Right atrium auricular region (tissue), 2 donors: ENCODE measurements at regions not wholly inside any gene's neighbourhood (a gene's known extent, or its start where the extent isn't known, plus 50 kb on each side); places are given as distances from the start of the nearest gene placed in this dataset.

Experiments
- DNase-seq: peaks from one replicate; pipeline ENCODE4 v3.0.0-alpha.2; 2019; ENCODE audit warnings: low spot score
- H3K27ac ChIP-seq, 2 donors: fragments of 200-600 bp; sonication (generic); 1 replicate in 1 of 2; 2 replicates in 1 of 2; pipeline ENCODE4 v1.5.1; 2016 to 2019
- H3K27me3 ChIP-seq, 2 donors: fragments of 200-600 bp; sonication (generic); one replicate each; pipeline versions ENCODE4 v1.5.1 to v1.6.0; 2017 to 2019
- H3K36me3 ChIP-seq: fragments of 200-600 bp; sonication (generic); one replicate; pipeline ENCODE4 v1.5.1; 2016
- H3K4me1 ChIP-seq, 2 donors: fragments of 200-600 bp; sonication (generic); one replicate each; pipeline versions ENCODE4 v1.5.1 to v1.6.0; 2017 to 2019
- H3K4me3 ChIP-seq, 2 donors: fragments of 200-600 bp; sonication (generic); 1 replicate in 1 of 2; 2 replicates in 1 of 2; pipeline ENCODE4 v1.5.1; 2017 to 2019; ENCODE audit warnings: mild to moderate bottlenecking in 1 of 2, moderate library complexity in 1 of 2
- H3K9me3 ChIP-seq, 2 donors: fragments of 200-600 bp; sonication (generic); one replicate each; pipeline ENCODE4 v1.5.1; 2019
- CTCF ChIP-seq, 2 donors: fragments of 200-600 bp; sonication (generic); IDR thresholded peaks; one replicate each; pipeline ENCODE4 v1.5.1; 2019; ENCODE audit warnings: antibody characterized with exemption in 2 of 2

- no peaks in the 10 kb centered on the region for H3K36me3 ChIP-seq
- no peak overlapping the region for H3K27ac ChIP-seq
- H3K9me3 ChIP-seq = no peaks in the 10 kb centered on the region
- no peaks in the 10 kb centered on the region for H3K27me3 ChIP-seq
- no peak for DNase-seq
- H3K4me3 ChIP-seq = no peak overlapping the region
- H3K4me1 ChIP-seq = no peaks in the 10 kb centered on the region
- TF ChIP-seq CTCF (IDR thresholded peaks at IDR 0.05) = no peak
These were observed 890.4 kb downstream of the SH3BGRL start for GRCh38 chrX:82092307-82092706.

- Histone ChIP-seq H3K4me3 (no peak overlapping the region), H3K27me3 (no peaks in the 10 kb centered on the region), H3K27ac (no peak overlapping the region), H3K36me3 (no peaks in the 10 kb centered on the region), H3K4me1 (no peaks in the 10 kb centered on the region), H3K9me3 (no peaks in the 10 kb centered on the region)
- TF ChIP-seq CTCF (IDR thresholded peaks at IDR 0.05) = no peak
- DNase-seq = no peak
These were observed 923.2 kb downstream of the SH3BGRL start for GRCh38 chrX:82125103-82125502.

GRCh38 chrX:82127228-82128123 is 925.6 kb downstream of the SH3BGRL start:
- TF ChIP-seq CTCF (IDR thresholded peaks at IDR 0.05) = no peak
- no peaks in the 10 kb centered on the region for H3K36me3 ChIP-seq
- no peak overlapping the region for H3K27ac ChIP-seq
- H3K4me1 ChIP-seq = no peaks in the 10 kb centered on the region
- no peak for DNase-seq
- no peaks in the 10 kb centered on the region for H3K9me3 ChIP-seq
- no peaks in the 10 kb centered on the region for H3K27me3 ChIP-seq
- H3K4me3 ChIP-seq = no peak overlapping the region

DNA sequence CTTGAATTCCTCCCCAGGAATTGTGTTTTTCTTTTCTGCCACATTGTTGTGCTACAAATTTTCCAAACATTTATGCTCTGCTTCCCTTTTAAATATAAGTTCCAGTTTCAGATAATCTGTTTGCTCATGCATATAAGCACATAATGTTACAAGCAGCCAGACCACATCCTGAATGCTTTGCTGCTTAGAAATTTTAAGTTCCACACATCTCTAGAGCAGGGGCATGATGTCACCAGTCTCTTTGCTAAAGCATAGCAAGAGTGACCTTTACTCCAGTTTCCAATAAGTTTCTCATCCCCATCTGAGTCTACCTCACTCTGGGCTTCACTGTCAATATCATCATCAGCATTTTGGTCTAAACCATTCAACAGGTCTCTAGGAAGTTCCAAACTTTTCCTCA is 932.5 kb downstream of the SH3BGRL start:
- DNase-seq = no peak
- H3K9me3 ChIP-seq = peaks cover 0 to 7% of the 10 kb centered on the region in 2 donors
- H3K4me1 ChIP-seq = no peaks in the 10 kb centered on the region
- H3K36me3 ChIP-seq = no peaks in the 10 kb centered on the region
- no peak overlapping the region for H3K27ac ChIP-seq
- TF ChIP-seq CTCF (IDR thresholded peaks at IDR 0.05) = no peak
- H3K27me3 ChIP-seq = no peaks in the 10 kb centered on the region
- H3K4me3 ChIP-seq = no peak overlapping the region

DNA sequence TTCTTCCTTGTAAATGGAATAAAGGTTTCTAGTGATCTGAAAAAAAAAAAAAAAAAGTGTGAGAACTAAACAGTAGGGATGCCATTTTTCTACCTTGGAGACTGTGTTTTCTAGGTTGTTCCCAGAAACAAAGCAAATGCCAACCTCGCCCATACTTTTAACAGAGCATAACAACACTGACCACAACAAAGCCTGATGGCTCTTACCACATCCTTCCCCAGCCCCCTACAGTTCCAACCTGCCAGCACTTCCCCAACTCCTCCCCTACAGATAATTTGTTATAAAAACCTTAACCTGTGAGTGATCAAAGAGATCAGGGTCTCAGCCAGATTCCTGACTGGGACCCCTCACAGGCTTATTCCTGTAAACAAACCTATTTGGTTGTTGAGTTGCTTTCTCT is 940.0 kb downstream of the SH3BGRL start:
- H3K36me3 ChIP-seq = no peaks in the 10 kb centered on the region
- H3K27ac ChIP-seq = no peak overlapping the region
- no peak overlapping the region for H3K4me3 ChIP-seq
- H3K4me1 ChIP-seq = no peaks in the 10 kb centered on the region
- TF ChIP-seq CTCF (IDR thresholded peaks at IDR 0.05) = no peak
- no peak for DNase-seq
- no peaks in the 10 kb centered on the region for H3K27me3 ChIP-seq
- H3K9me3 ChIP-seq = no peaks in the 10 kb centered on the region

GRCh38 chrX:82161195-82161594 is 959.3 kb downstream of the SH3BGRL start:
- no peak for TF ChIP-seq CTCF (IDR thresholded peaks at IDR 0.05)
- no peak overlapping the region for H3K4me3 ChIP-seq
- H3K4me1 ChIP-seq = no peaks in the 10 kb centered on the region
- no peak for DNase-seq
- H3K27me3 ChIP-seq = no peaks in the 10 kb centered on the region
- H3K36me3 ChIP-seq = no peaks in the 10 kb centered on the region
- no peak overlapping the region for H3K27ac ChIP-seq
- H3K9me3 ChIP-seq = peaks cover 2 to 6% of the 10 kb centered on the region in 2 donors
